GM18519 (cell line): ENCODE measurements at regions not wholly inside any gene's neighbourhood (a gene's known extent, or its start where the extent isn't known, plus 50 kb on each side); places are given as distances from the start of the nearest gene placed in this dataset.

Experiments
- ATAC-seq: cut with Tn5 transposase; IDR thresholded peaks from one replicate; pipeline ENCODE4 v1.9.1; 2021; ENCODE audit warnings: mild to moderate bottlenecking, moderate library complexity; ENCODE audit not compliant: unreplicated experiment, low FRiP score

GRCh38 chr5:21694567-21694966 lies 1158.6 kb downstream of the CDH12 start:
- ATAC-seq = no peak

GRCh38 chr5:21693591-21693990 lies 1159.6 kb downstream of the CDH12 start:
- no peak for ATAC-seq

- no peak for ATAC-seq
These were observed 1163.6 kb downstream of the CDH12 start for GRCh38 chr5:21689587-21689986.

GRCh38 chr5:21688655-21689054 lies 1164.5 kb downstream of the CDH12 start:
- no peak for ATAC-seq

- no peak for ATAC-seq
These were observed 1165.5 kb downstream of the CDH12 start for GRCh38 chr5:21687621-21688020.

- ATAC-seq = no peak
These were observed 1166.4 kb downstream of the CDH12 start for GRCh38 chr5:21686706-21687105.

GRCh38 chr5:21685522-21685921 lies 1167.6 kb downstream of the CDH12 start:
- no peak for ATAC-seq

GRCh38 chr5:21684992-21685391 lies 1168.2 kb downstream of the CDH12 start:
- no peak for ATAC-seq

- no peak for ATAC-seq
These were observed 1171.2 kb downstream of the CDH12 start for GRCh38 chr5:21681911-21682310.

GRCh38 chr5:21680641-21681040 lies 1172.5 kb downstream of the CDH12 start:
- no peak for ATAC-seq

GRCh38 chr5:21680196-21680595 lies 1172.9 kb downstream of the CDH12 start:
- ATAC-seq = no peak

GRCh38 chr5:21678526-21678925 lies 1174.6 kb downstream of the CDH12 start:
- no peak for ATAC-seq

- no peak for ATAC-seq
These were observed 1180.2 kb downstream of the CDH12 start for GRCh38 chr5:21672911-21673310.

- ATAC-seq = no peak
These were observed 1180.8 kb downstream of the CDH12 start for GRCh38 chr5:21672360-21672759.

GRCh38 chr5:21665524-21665923 lies 1187.6 kb downstream of the CDH12 start:
- ATAC-seq = no peak

- no peak for ATAC-seq
These were observed 1190.1 kb downstream of the CDH12 start for GRCh38 chr5:21663082-21663481.

GRCh38 chr5:21661184-21661583 lies 1192.0 kb downstream of the CDH12 start:
- no peak for ATAC-seq

GRCh38 chr5:21654556-21654955 lies 1198.6 kb downstream of the CDH12 start:
- ATAC-seq = no peak

- ATAC-seq = no peak
These were observed 1203.2 kb downstream of the CDH12 start for GRCh38 chr5:21649969-21650368.

- no peak for ATAC-seq
These were observed 1206.7 kb downstream of the CDH12 start for GRCh38 chr5:21646469-21646868.

- no peak for ATAC-seq
These were observed 1209.1 kb downstream of the CDH12 start for GRCh38 chr5:21644032-21644431.

- ATAC-seq = no peak
These were observed 1210.8 kb downstream of the CDH12 start for GRCh38 chr5:21642312-21642711.

GRCh38 chr5:21623831-21624230 lies 1229.3 kb downstream of the CDH12 start:
- no peak for ATAC-seq
